OCI-LY7 (cell line): ENCODE measurements at regions not wholly inside any gene's neighbourhood (a gene's known extent, or its start where the extent isn't known, plus 50 kb on each side); places are given as distances from the start of the nearest gene placed in this dataset.

Experiments
- EZH2phosphoT487 ChIP-seq: fragments of 200-600 bp; sonication (generic); IDR thresholded peaks from 2 replicates; pipeline ENCODE4 v1.6.1; 2018; ENCODE audit warnings: low read depth, borderline replicate concordance, mild to moderate bottlenecking, mixed run types, antibody characterized with exemption, low read length, moderate library complexity, mixed read lengths
- TF ChIP-seq, protein P1 (sequence below): fragments of 200-600 bp; sonication (generic); conservative IDR thresholded peaks from 2 replicates; pipeline ENCODE4 v1.5.1; 2014; ENCODE audit warnings: mild to moderate bottlenecking, antibody characterized with exemption, low read length, moderate library complexity, mixed read lengths

DNA sequence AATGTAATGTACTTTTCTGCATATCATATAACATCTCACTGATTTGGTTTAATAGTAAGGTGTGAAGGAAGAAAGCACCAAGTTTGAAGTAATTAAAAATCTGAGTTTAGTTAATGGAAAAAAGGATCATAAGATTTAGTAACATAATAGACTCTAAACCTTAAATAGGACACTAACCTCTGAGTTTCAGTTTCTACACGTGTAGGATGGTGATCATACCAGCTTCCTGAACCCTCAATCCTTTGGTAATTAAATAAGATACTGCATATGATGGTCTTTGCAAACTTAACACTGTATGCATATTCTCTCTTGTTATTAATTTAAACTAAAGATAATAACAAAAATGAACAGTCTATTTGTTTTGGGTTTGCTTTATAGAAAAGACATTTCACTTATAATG, 216.8 kb downstream of the NUP35 start:
- TF ChIP-seq, protein P1, sequence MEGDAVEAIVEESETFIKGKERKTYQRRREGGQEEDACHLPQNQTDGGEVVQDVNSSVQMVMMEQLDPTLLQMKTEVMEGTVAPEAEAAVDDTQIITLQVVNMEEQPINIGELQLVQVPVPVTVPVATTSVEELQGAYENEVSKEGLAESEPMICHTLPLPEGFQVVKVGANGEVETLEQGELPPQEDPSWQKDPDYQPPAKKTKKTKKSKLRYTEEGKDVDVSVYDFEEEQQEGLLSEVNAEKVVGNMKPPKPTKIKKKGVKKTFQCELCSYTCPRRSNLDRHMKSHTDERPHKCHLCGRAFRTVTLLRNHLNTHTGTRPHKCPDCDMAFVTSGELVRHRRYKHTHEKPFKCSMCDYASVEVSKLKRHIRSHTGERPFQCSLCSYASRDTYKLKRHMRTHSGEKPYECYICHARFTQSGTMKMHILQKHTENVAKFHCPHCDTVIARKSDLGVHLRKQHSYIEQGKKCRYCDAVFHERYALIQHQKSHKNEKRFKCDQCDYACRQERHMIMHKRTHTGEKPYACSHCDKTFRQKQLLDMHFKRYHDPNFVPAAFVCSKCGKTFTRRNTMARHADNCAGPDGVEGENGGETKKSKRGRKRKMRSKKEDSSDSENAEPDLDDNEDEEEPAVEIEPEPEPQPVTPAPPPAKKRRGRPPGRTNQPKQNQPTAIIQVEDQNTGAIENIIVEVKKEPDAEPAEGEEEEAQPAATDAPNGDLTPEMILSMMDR: no peak
- TF ChIP-seq EZH2phosphoT487: no peak
